IMR-90 (cell line): ENCODE measurements at regions not wholly inside any gene's neighbourhood (a gene's known extent, or its start where the extent isn't known, plus 50 kb on each side); places are given as distances from the start of the nearest gene placed in this dataset.

ENCODE experiments used
- ATAC-seq: fragments of 200-7000 bp; cut with Tn5 transposase; 2 replicates; pipeline ENCODE4 v1.9.1; 2020; ENCODE audit warnings: low read depth, mild to moderate bottlenecking, moderate library complexity
- BruUV-seq: library from RNA; stranded (reverse); fragments of 400-500 nt; replicated peaks from 2 replicates; lab custom pipeline; 2021; lab: Mats Ljungman, UMichigan
- CTCF ChIA-PET: fragments of 300-600 bp; formaldehyde crosslinking; extraction: SDS; loops from one replicate; lab custom pipeline; 2021; ENCODE audit warnings: antibody characterized with exemption; lab: Yijun Ruan, JAX
- POLR2A ChIA-PET: fragments of 300-600 bp; sonication (Branson Sonifier 250); formaldehyde crosslinking; loops from one replicate; lab custom pipeline; 2022; ENCODE audit warnings: antibody characterized with exemption; ENCODE audit not compliant: unreplicated experiment; lab: Charles Lee
- DNase-seq: peaks from one replicate; pipeline ENCODE4 v3.0.0; 2013
- H2AFZ ChIP-seq: replicated peaks from 2 replicates; pipeline ENCODE3; 2013; ENCODE audit warnings: low read length, mild to moderate bottlenecking; ENCODE audit not compliant: poor library complexity
- H2AK5ac ChIP-seq: 2 replicates; pipeline ENCODE4 v1.6.1; 2013; ENCODE audit warnings: low read depth, low read length, inconsistent platforms
- H2AK9ac ChIP-seq: replicated peaks from 2 replicates; pipeline ENCODE3; 2013; ENCODE audit warnings: mild to moderate bottlenecking, low read depth, low read length, moderate library complexity; ENCODE audit not compliant: poor library complexity
- H2BK120ac ChIP-seq: 2 replicates; pipeline ENCODE4 v1.6.1; 2013; ENCODE audit warnings: low read depth, low read length, inconsistent platforms
- H2BK15ac ChIP-seq: 3 replicates; pipeline ENCODE4 v1.6.1; 2013; ENCODE audit warnings: low read depth, low read length, inconsistent platforms
- H2BK20ac ChIP-seq: 2 replicates; pipeline ENCODE4 v1.6.1; 2013; ENCODE audit warnings: low read depth, mild to moderate bottlenecking, inconsistent platforms, low read length, moderate library complexity
- H2BK5ac ChIP-seq: 2 replicates; pipeline ENCODE4 v1.6.1; 2013; ENCODE audit warnings: mild to moderate bottlenecking, low read depth, low read length, inconsistent platforms; ENCODE audit not compliant: poor library complexity, severe bottlenecking
- H3K14ac ChIP-seq: replicated peaks from 2 replicates; pipeline ENCODE4 v1.6.1; 2013; ENCODE audit warnings: low read depth, low read length, inconsistent platforms
- H3K18ac ChIP-seq: 2 replicates; pipeline ENCODE4 v1.6.1; 2013; ENCODE audit warnings: low read depth, low read length, control low read depth
- H3K23ac ChIP-seq: 2 replicates; pipeline ENCODE4 v1.6.1; 2013; ENCODE audit warnings: low read depth, low read length, inconsistent platforms
- H3K27ac ChIP-seq: 2 replicates; pipeline ENCODE4 v1.5.1; 2013; ENCODE audit warnings: mild to moderate bottlenecking, control low read depth, low read length; ENCODE audit not compliant: insufficient read depth
- H3K27me3 ChIP-seq: 2 replicates; pipeline ENCODE4 v1.6.1; 2013; ENCODE audit warnings: low read length; ENCODE audit not compliant: control insufficient read depth, insufficient read depth
- H3K36me3 ChIP-seq: 2 replicates; pipeline ENCODE4 v1.6.1; 2013; ENCODE audit warnings: low read length, mixed read lengths; ENCODE audit not compliant: control insufficient read depth, insufficient read depth
- H3K4ac ChIP-seq: 2 replicates; pipeline ENCODE4 v1.6.1; 2013; ENCODE audit warnings: low read depth, low read length, inconsistent platforms
- H3K4me1 ChIP-seq: 2 replicates; pipeline ENCODE4 v1.6.1; 2013; ENCODE audit warnings: low read length, mixed read lengths; ENCODE audit not compliant: control insufficient read depth, insufficient read depth
- H3K4me2 ChIP-seq: 2 replicates; pipeline ENCODE4 v1.6.1; 2013; ENCODE audit warnings: low read depth, mild to moderate bottlenecking, control low read depth, low read length, moderate library complexity
- H3K4me3 ChIP-seq: 2 replicates; pipeline ENCODE4 v1.5.1; 2013; ENCODE audit warnings: low read depth, mild to moderate bottlenecking, control low read depth, low read length, moderate library complexity; ENCODE audit not compliant: insufficient read depth
- H3K56ac ChIP-seq: 2 replicates; pipeline ENCODE4 v1.6.1; 2013; ENCODE audit warnings: low read length, inconsistent platforms; ENCODE audit not compliant: insufficient read depth; ENCODE audit errors: extremely low read depth
- H3K79me1 ChIP-seq, 2 experiments: 2 replicates each; pipeline ENCODE4 v1.6.1; 2013; ENCODE audit warnings: low read length in 2 of 2, inconsistent platforms in 1 of 2, low read depth in 1 of 2
- H3K9ac ChIP-seq: 2 replicates; pipeline ENCODE4 v1.6.1; 2013; ENCODE audit warnings: low read depth, low read length, control low read depth
- H3K9me1 ChIP-seq: 2 replicates; pipeline ENCODE4 v1.6.1; 2013; ENCODE audit warnings: low read length, inconsistent platforms; ENCODE audit not compliant: insufficient read depth
- H3K9me3 ChIP-seq: 2 replicates; pipeline ENCODE4 v1.6.1; 2013; ENCODE audit warnings: low read length; ENCODE audit not compliant: control insufficient read depth, insufficient read depth
- H4K20me1 ChIP-seq: 2 replicates; pipeline ENCODE4 v1.6.1; 2013; ENCODE audit warnings: low read length, inconsistent platforms; ENCODE audit not compliant: insufficient read depth
- H4K5ac ChIP-seq: 2 replicates; pipeline ENCODE4 v1.6.1; 2013; ENCODE audit warnings: mild to moderate bottlenecking, low read depth, low read length, control low read depth
- H4K8ac ChIP-seq, 2 experiments: 2 replicates each; pipeline ENCODE4 v1.6.1; 2013; ENCODE audit warnings: low read depth in 2 of 2, low read length in 2 of 2, control low read depth in 1 of 2, inconsistent platforms in 1 of 2
- H4K91ac ChIP-seq: 2 replicates; pipeline ENCODE4 v1.6.1; 2013; ENCODE audit warnings: low read depth, low read length, inconsistent platforms; ENCODE audit not compliant: insufficient read depth
- MXI1 ChIP-seq: IDR thresholded peaks from 2 replicates; pipeline ENCODE4 v1.6.1; 2012; ENCODE audit warnings: low read depth, mild to moderate bottlenecking, low read length, moderate library complexity, borderline replicate concordance
- WGBS, 2 experiments: methylation state at CpG; one replicate each; pipeline versions ENCODE4 v1.1.5 to v1.1.7; 2013; ENCODE audit warnings: missing lambda C conversion rate in 2 of 2; ENCODE audit not compliant: insufficient read length in 1 of 2; ENCODE audit errors: extremely low coverage in 2 of 2; 5-methylcytosine and 5-hydroxymethylcytosine counted together
- dilution Hi-C: fragments of 300-500 bp; cut with HindIII; formaldehyde crosslinking; loops from one replicate; pipeline ENCODE4 v1.14.3; 2018; ENCODE audit warnings: low sequenced_read_pairs; ENCODE audit not compliant: unreplicated experiment
- in situ Hi-C: fragments of 300-500 bp; cut with MboI; formaldehyde crosslinking; loops from 3 replicates; pipeline ENCODE4 v1.14.3; 2019; ENCODE audit warnings: low sequenced_read_pairs, inconsistent platforms, mixed read lengths
- intact Hi-C: fragments of 100-400 bp; cut with micrococcal nuclease; formaldehyde crosslinking; loops from 2 replicates; pipeline ENCODE4 v1.10.0; 2022

DNA sequence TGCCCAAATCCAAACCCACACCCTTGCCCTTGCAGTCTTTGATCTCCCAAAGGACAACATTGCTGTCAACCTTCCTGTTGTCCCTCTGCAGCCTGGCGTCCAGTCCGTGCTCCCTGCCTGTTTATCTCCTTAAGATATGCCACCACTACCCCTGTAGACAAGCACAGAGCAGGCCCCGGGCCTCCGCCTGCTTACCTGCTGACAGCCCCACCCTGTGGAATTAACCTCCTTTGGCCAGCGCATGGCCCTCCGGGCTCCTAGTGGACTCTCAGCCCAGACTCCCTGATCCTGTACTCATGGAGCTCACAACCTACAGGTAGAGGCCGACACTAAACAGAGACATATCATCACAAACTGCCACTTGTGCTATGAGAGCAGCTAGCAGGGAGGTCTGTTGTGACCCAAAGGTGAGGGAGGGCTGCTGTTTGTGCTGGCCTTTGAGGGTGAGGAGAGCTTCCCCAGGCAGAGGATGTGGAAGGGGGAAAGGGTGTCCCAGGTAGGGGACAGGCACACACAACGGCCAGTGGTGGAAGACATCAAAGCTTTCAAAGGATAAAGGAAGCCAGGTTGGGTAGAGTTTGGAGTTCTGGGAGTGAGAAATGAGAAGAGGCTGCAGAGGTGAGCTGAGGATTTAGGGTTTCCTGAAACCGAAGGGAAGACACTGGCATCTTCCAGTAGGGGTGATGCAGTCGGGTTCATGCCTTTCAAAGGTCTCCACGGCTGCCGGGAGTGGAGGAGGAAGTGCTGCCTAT, 174.5 kb upstream of the ZMIZ1 start:
- Histone ChIP-seq H3K27me3 (peaks cover 80% of the 10 kb centered on the region), H3K27ac (no peak overlapping the region), H4K20me1 (peaks cover 5% of the 10 kb centered on the region; the same call in 1 of the 2 replicates), H3K9me3 (peaks cover 1% of the 10 kb centered on the region; the same call in 1 of the 2 replicates), H2BK120ac (no peak overlapping the region), H3K18ac (no peak overlapping the region), H2AK9ac (no peak overlapping the region), H2AFZ (no peak overlapping the region), H3K4me3 (no peak overlapping the region), H4K91ac (no peak overlapping the region), H3K79me1 (no peaks in the 10 kb centered on the region), H2AK5ac (no peak overlapping the region), H4K8ac (no peak overlapping the region), H2BK5ac (no peak overlapping the region), H2BK20ac (no peak overlapping the region), H3K4me2 (no peak overlapping the region), H3K14ac (no peak overlapping the region), H2BK15ac (no peak overlapping the region), H3K56ac (no peak overlapping the region), H3K36me3 (no peaks in the 10 kb centered on the region), H3K4ac (no peak overlapping the region), H4K5ac (no peak overlapping the region), H3K23ac (no peak overlapping the region; the same call in 1 of the 2 replicates), H3K9me1 (no peaks in the 10 kb centered on the region), H3K4me1 (no peaks in the 10 kb centered on the region), H3K9ac (no peak overlapping the region)
- TF ChIP-seq MXI1, result no peak
- no peak for DNase-seq
- ATAC-seq, result no peak
- WGBS, 2 experiments, result 95% methylated on average over 4 of the region's 12 CpGs; no CpG with 5 or more reads in 1 of the 2 experiments
- in situ Hi-C loops (no loop called here), dilution Hi-C loops (no loop called here), intact Hi-C loops (no loop called here)
- no TSS peak for BruUV-seq
- ChIA-PET POLR2A (no interaction called here), CTCF (no interaction called here)
